Panc1 (cell line): ENCODE measurements at regions not wholly inside any gene's neighbourhood (a gene's known extent, or its start where the extent isn't known, plus 50 kb on each side); places are given as distances from the start of the nearest gene placed in this dataset.

Source experiments
- ATAC-seq: fragments of 200-7000 bp; cut with Tn5 transposase; 2 replicates; pipeline ENCODE4 v1.9.1; 2020; ENCODE audit warnings: mild to moderate bottlenecking, moderate library complexity
- BruUV-seq: library from RNA; stranded (reverse); fragments of 400-500 nt; replicated peaks from 2 replicates; lab custom pipeline; 2021; lab: Mats Ljungman, UMichigan
- CTCF ChIA-PET: fragments of 300-600 bp; sonication (Branson Sonifier 250); formaldehyde crosslinking; loops from one replicate; lab custom pipeline; 2022; ENCODE audit warnings: antibody characterized with exemption; lab: Charles Lee
- POLR2A ChIA-PET: fragments of 300-600 bp; sonication (Branson Sonifier 250); formaldehyde crosslinking; loops from one replicate; lab custom pipeline; 2022; ENCODE audit warnings: antibody characterized with exemption; lab: Charles Lee
- DNase-seq: peaks from one replicate; pipeline ENCODE4 v3.0.0-alpha.2; 2010; ENCODE audit warnings: low read depth, low spot score
- H3K27ac ChIP-seq: 2 replicates; pipeline ENCODE4 v1.5.1; 2011; ENCODE audit warnings: mild to moderate bottlenecking, low read length, inconsistent platforms
- H3K27me3 ChIP-seq: fragments of 200-500 bp; sonication (Bioruptor generic); 2 replicates; pipeline ENCODE4 v1.6.0; 2014; ENCODE audit warnings: low read length, inconsistent platforms; ENCODE audit not compliant: control insufficient read depth, insufficient read depth
- H3K36me3 ChIP-seq: fragments of 200-500 bp; sonication (Bioruptor generic); 2 replicates; pipeline ENCODE4 v1.5.1; 2014; ENCODE audit warnings: inconsistent platforms, mild to moderate bottlenecking, low read length, moderate library complexity; ENCODE audit not compliant: control insufficient read depth, insufficient read depth
- H3K4me1 ChIP-seq: 2 replicates; pipeline ENCODE4 v1.5.1; 2011; ENCODE audit warnings: inconsistent platforms, mild to moderate bottlenecking, low read length, moderate library complexity; ENCODE audit not compliant: control insufficient read depth, insufficient read depth
- H3K4me3 ChIP-seq, 2 experiments: 2 replicates each; pipeline ENCODE4 v1.5.1; 2011 to 2012; ENCODE audit warnings: low read depth in 2 of 2, low read length in 2 of 2, mild to moderate bottlenecking in 2 of 2, inconsistent platforms in 1 of 2, moderate library complexity in 1 of 2
- H3K9me3 ChIP-seq: fragments of 200-500 bp; sonication (Bioruptor generic); 2 replicates; pipeline ENCODE4 v1.5.1; 2014; ENCODE audit warnings: low read depth, mild to moderate bottlenecking, inconsistent platforms, low read length, moderate library complexity; ENCODE audit not compliant: control insufficient read depth, insufficient read depth
- POLR2AphosphoS5 ChIP-seq: IDR thresholded peaks from 2 replicates; pipeline ENCODE4 v1.6.1; 2012; ENCODE audit warnings: mild to moderate bottlenecking, low read depth, low read length, moderate library complexity
- REST ChIP-seq, 2 experiments: IDR thresholded peaks; 2 replicates each; pipeline ENCODE4 v1.6.1; 2011 to 2012; ENCODE audit warnings: low read depth in 2 of 2, control low read depth in 1 of 2, low read length in 1 of 2, mild to moderate bottlenecking in 1 of 2, moderate library complexity in 1 of 2; ENCODE audit not compliant: insufficient read depth in 1 of 2
- SIN3A ChIP-seq: IDR thresholded peaks from 2 replicates; pipeline ENCODE4 v1.6.1; 2012; ENCODE audit warnings: low read depth, mild to moderate bottlenecking, low read length, moderate library complexity, borderline replicate concordance; ENCODE audit not compliant: insufficient read depth
- TCF7L2 ChIP-seq: IDR thresholded peaks from 2 replicates; pipeline ENCODE4 v1.6.1; 2011; ENCODE audit warnings: mild to moderate bottlenecking, low read depth, low read length, inconsistent platforms
- in situ Hi-C: cut with HindIII; loops from 2 replicates; pipeline ENCODE4 v1.10.0; 2016; ENCODE audit warnings: low sequenced_read_pairs, low pct_unique_long_range_greater_than_20kb
- intact Hi-C: fragments of 100-400 bp; cut with micrococcal nuclease; formaldehyde crosslinking; loops from one replicate; pipeline ENCODE4 v1.10.0; 2022; ENCODE audit not compliant: unreplicated experiment
- TF ChIP-seq, protein P1 (sequence below): fragments of 450-650 bp; IDR thresholded peaks from 2 replicates; pipeline ENCODE4 v1.5.1; 2017; ENCODE audit warnings: mild to moderate bottlenecking

- in situ Hi-C loops (no loop called here), intact Hi-C loops (no loop called here)
- Histone ChIP-seq H3K4me1 (no peaks in the 10 kb centered on the region), H3K9me3 (no peaks in the 10 kb centered on the region), H3K4me3 (no peak overlapping the region), H3K36me3 (no peaks in the 10 kb centered on the region), H3K27me3 (no peaks in the 10 kb centered on the region), H3K27ac (no peak overlapping the region)
- ChIA-PET POLR2A (no interaction called here), CTCF (no interaction called here)
- ATAC-seq = no peak
- TF ChIP-seq SIN3A (no peak), POLR2AphosphoS5 (no peak), REST (IDR thresholded peaks at IDR 0.05; ENCODE audit: insufficient read depth in 1 of 2, low read depth in 2 of 2, low read length in 1 of 2) (no peak), TCF7L2 (no peak)
- TF ChIP-seq, protein P1, sequence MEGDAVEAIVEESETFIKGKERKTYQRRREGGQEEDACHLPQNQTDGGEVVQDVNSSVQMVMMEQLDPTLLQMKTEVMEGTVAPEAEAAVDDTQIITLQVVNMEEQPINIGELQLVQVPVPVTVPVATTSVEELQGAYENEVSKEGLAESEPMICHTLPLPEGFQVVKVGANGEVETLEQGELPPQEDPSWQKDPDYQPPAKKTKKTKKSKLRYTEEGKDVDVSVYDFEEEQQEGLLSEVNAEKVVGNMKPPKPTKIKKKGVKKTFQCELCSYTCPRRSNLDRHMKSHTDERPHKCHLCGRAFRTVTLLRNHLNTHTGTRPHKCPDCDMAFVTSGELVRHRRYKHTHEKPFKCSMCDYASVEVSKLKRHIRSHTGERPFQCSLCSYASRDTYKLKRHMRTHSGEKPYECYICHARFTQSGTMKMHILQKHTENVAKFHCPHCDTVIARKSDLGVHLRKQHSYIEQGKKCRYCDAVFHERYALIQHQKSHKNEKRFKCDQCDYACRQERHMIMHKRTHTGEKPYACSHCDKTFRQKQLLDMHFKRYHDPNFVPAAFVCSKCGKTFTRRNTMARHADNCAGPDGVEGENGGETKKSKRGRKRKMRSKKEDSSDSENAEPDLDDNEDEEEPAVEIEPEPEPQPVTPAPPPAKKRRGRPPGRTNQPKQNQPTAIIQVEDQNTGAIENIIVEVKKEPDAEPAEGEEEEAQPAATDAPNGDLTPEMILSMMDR = no peak
- DNase-seq = no peak
- no TSS peak for BruUV-seq
Observed at GRCh38 chr15:95601525-95601924, 729.0 kb upstream of the NR2F2 start.

- no peak overlapping the region for H3K4me3 ChIP-seq
- no peaks in the 10 kb centered on the region for H3K9me3 ChIP-seq
- no peaks in the 10 kb centered on the region for H3K36me3 ChIP-seq
- H3K4me1 ChIP-seq = no peaks in the 10 kb centered on the region
- DNase-seq (no peak), ATAC-seq (no peak)
- ChIA-PET POLR2A (no interaction called here), CTCF (no interaction called here)
- H3K27ac ChIP-seq = no peak overlapping the region
- no TSS peak for BruUV-seq
- no peaks in the 10 kb centered on the region for H3K27me3 ChIP-seq
- TF ChIP-seq POLR2AphosphoS5 = no peak
- no peak for TF ChIP-seq TCF7L2
- no peak for TF ChIP-seq REST (IDR thresholded peaks at IDR 0.05; ENCODE audit: insufficient read depth in 1 of 2, low read depth in 2 of 2, low read length in 1 of 2)
- no peak for TF ChIP-seq SIN3A
- TF ChIP-seq, protein P1 = no peak
- intact Hi-C loops (no loop called here), in situ Hi-C loops (no loop called here)
Observed at GRCh38 chr15:95603802-95604201, 726.7 kb upstream of the NR2F2 start.
